HFFc6 (cell line): ENCODE measurements at regions not wholly inside any gene's neighbourhood (a gene's known extent, or its start where the extent isn't known, plus 50 kb on each side); places are given as distances from the start of the nearest gene placed in this dataset.

Experiments
- DNase-seq: peaks from one replicate; pipeline ENCODE4 v3.0.0-alpha.2; 2018
- H3K27ac Mint-ChIP-seq: 2 replicates; pipeline ENCODE4 v1.8.0; 2020; ENCODE audit warnings: mild to moderate bottlenecking, mixed read lengths
- H3K27me3 Mint-ChIP-seq: 2 replicates; pipeline ENCODE4 v1.8.0; 2021; ENCODE audit warnings: mild to moderate bottlenecking, moderate library complexity, mixed read lengths; ENCODE audit not compliant: insufficient read depth
- H3K36me3 Mint-ChIP-seq: 2 replicates; pipeline ENCODE4 v1.8.0; 2021; ENCODE audit warnings: low read depth, mixed read lengths
- H3K4me1 Mint-ChIP-seq: 2 replicates; pipeline ENCODE4 v1.8.0; 2020; ENCODE audit warnings: low read depth, mixed read lengths
- H3K4me3 Mint-ChIP-seq: 2 replicates; pipeline ENCODE4 v1.8.0; 2020; ENCODE audit warnings: mild to moderate bottlenecking, moderate library complexity, mixed read lengths
- H3K9me3 Mint-ChIP-seq: 2 replicates; pipeline ENCODE4 v1.8.0; 2020; ENCODE audit warnings: mild to moderate bottlenecking, mixed read lengths
- CTCF ChIP-seq: fragments of 200-600 bp; sonication (generic); IDR thresholded peaks from 2 replicates; pipeline ENCODE4 v1.5.0; 2021; ENCODE audit warnings: antibody characterized with exemption, mild to moderate bottlenecking

- DNase-seq, result no peak
- Mint-ChIP-seq H3K27me3 (no peaks in the 10 kb centered on the region; the same call in 1 of the 2 replicates), H3K4me1 (peaks cover 36% of the 10 kb centered on the region), H3K9me3 (no peaks in the 10 kb centered on the region), H3K36me3 (no peaks in the 10 kb centered on the region), H3K27ac (no peak overlapping the region; the same call in 1 of the 2 replicates), H3K4me3 (no peak overlapping the region)
- TF ChIP-seq CTCF, result no peak
Measured at GRCh38 chr1:98197356-98197755, 276.5 kb upstream of the DPYD start.

GRCh38 chr1:98196012-98196411 lies 275.2 kb upstream of the DPYD start:
- H3K4me3 Mint-ChIP-seq, result no peak overlapping the region

GRCh38 chr1:98188774-98189173 lies 267.9 kb upstream of the DPYD start:
- no peak for TF ChIP-seq CTCF
- Mint-ChIP-seq H3K27me3 (no peaks in the 10 kb centered on the region), H3K4me1 (peaks cover 7% of the 10 kb centered on the region; the same call in 1 of the 2 replicates), H3K27ac (no peak overlapping the region), H3K36me3 (no peaks in the 10 kb centered on the region), H3K9me3 (no peaks in the 10 kb centered on the region), H3K4me3 (no peak overlapping the region)
- no peak for DNase-seq

More at GRCh38 chr1:98196012-98196411, 275.2 kb upstream of the DPYD start:
- DNase-seq, result no peak
- Mint-ChIP-seq H3K36me3 (no peaks in the 10 kb centered on the region), H3K27ac (no peak overlapping the region), H3K9me3 (no peaks in the 10 kb centered on the region), H3K27me3 (no peaks in the 10 kb centered on the region), H3K4me1 (peaks cover 23% of the 10 kb centered on the region)
- no peak for TF ChIP-seq CTCF

- no peak for TF ChIP-seq CTCF
- Mint-ChIP-seq H3K27ac (no peak overlapping the region), H3K27me3 (no peaks in the 10 kb centered on the region), H3K4me3 (no peak overlapping the region), H3K4me1 (peaks cover 16% of the 10 kb centered on the region), H3K36me3 (no peaks in the 10 kb centered on the region), H3K9me3 (no peaks in the 10 kb centered on the region)
- DNase-seq, result no peak
Measured at GRCh38 chr1:98184856-98185255, 264.0 kb upstream of the DPYD start.

GRCh38 chr1:98181036-98181764 lies 260.4 kb upstream of the DPYD start:
- Mint-ChIP-seq H3K4me3 (no peak overlapping the region), H3K4me1 (peaks cover 23% of the 10 kb centered on the region), H3K27ac (no peak overlapping the region), H3K9me3 (no peaks in the 10 kb centered on the region), H3K27me3 (no peaks in the 10 kb centered on the region; the same call in 1 of the 2 replicates), H3K36me3 (no peaks in the 10 kb centered on the region)
- TF ChIP-seq CTCF, result no peak
- DNase-seq, result no peak
